Activated gamma-delta T cell treated with anti-CD3 and anti-CD28 coated beads, Interleukin-2, amount 50 U/mL, for 16 hours (primary cell): ENCODE measurements at regions not wholly inside any gene's neighbourhood (a gene's known extent, or its start where the extent isn't known, plus 50 kb on each side); places are given as distances from the start of the nearest gene placed in this dataset.
"Not testable (repeated sequence)": the region's sequence is repeated elsewhere in the genome, so short reads cannot be mapped to it uniquely, and the experiment has no call there.

Experiments
- DNase-seq: peaks from one replicate; pipeline ENCODE4 v3.0.0-alpha.2; 2020; ENCODE audit warnings: low read depth

DNA sequence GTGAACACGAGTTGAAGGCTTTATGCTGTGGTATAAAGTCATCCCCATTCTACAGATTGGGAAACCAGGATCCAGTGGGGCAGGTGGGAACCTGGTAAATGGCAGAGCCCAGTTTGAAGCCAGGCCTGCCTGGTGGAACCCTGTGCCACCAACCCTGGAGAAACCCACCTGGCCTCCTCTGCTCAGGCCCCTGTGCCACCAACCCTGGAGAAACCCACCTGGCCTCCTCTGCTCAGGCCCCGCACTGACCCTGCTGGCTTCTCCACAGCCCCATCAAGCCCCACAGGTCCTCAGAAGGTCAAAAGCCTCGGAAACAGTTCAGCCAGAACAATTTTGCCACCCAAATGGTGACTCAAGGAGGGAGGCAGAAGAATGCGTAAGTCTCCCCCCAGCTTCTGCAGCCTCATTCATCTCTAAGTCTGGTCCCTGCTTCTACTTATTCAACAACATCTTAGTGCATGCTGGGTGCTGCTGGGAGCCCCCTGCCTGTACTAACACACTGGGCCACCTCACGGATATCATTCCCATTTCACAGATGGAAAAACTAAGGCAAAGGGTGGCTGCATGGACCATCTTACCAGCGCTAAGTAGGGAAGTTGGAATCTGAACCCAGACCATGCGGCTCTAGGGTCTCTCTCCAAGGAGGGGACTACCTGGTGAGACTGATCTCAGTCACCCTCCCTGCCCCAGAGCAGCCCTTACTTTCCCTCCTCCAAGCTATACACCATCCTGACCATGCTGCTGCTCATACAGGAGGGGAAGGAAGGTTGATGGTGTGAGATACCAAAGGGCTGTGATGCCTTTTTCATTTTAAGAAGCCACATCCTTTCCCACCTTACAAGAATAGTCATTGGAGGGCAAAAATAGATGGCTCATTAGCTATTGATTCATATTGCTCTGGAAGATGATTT, 93.7 kb upstream of the ID2 start:
- DNase-seq, result no peak

DNA sequence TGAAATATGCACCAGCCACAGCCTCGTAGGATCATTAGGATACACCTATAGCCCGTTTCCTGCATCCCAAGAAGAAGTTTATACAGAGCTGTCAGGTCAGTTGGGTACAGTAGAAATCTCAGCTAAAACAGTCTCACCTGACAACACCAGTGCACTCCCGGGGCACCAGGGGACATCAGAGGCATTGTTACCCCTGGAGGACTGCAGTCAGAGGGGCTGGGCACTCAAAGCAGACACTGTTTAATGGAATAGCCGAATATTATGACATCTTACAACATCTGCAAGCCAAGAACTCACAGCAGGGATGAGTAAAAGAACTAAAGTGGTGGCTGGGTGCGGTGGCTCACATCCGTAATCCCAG, 93.0 kb upstream of the ID2 start:
- no peak for DNase-seq

DNA sequence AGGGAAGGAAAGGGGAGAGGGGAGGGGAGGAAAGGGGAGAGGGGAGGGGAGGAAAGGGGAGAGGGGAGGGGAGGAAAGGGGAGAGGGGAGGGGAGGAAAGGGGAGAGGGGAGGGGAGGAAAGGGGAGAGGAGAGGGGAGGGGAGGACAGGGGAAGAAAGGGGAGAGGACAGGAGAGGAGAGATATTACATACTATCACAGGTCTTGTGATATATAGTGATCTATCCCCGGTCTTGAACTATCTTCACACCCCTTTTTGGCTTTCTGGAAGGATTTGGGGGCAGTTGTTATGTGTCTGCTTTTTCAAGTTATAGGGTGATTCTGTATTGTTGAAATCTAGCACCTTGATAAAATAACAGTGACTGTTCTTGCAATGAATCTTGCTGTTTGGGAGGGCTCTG, 92.1 kb upstream of the ID2 start:
- DNase-seq, result no peak

DNA sequence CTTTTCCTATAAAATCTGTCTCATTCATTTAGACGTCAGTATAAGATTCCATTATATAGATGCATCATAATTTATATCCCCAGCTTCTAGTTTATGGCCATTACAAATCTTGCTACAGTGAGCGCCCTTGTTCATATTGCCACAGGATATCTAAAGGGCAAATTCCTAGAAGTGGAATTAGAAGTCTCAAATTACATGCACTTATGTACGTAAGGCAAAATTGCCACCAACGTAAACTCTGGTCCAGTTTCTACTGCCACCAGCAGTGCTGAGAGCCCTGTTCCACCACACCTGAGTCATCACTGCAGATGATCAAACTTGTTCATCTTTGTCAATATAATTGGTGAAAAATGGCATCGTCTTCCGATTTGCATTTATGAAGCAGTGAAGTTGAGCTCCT, 90.9 kb upstream of the ID2 start:
- DNase-seq, result no peak

DNA sequence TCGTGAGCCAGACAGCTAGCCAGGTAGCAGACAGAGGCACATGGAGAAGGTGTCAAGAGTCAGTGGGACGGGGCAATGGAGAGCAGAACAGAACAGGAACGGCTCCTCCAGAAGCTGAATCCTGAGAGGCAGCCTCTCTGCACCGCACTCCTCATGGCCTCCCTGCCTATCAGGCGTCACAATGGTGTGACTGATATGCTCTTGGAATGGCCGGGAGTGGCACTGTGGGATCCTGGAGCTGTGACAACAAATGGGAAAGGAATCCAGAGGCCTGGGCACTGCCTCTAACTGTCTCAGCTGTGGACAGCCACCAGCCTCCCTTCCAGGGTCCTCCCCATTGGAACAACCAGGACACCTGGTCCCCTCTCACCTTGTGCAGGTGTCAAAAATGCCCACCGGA, 89.1 kb upstream of the ID2 start:
- no peak for DNase-seq

DNA sequence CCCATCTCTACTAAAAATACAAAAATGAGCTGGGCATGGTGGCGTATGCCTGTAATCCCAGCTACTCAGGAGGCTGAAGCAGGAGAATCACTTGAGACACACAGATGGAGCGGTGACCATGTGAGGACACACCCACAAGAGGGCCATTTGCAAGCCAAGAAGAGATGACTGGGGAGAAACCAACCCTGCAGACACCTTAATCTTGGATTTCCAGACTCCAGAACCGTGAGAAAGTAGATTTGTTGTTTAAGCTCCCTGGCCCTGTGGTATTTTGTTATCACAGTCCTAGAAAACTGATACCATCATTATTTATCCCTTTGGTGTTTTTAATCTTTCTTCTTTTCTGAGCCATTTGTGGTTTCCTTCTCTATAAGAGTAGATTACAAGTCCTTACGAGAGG, 88.6 kb upstream of the ID2 start:
- no peak for DNase-seq

DNA sequence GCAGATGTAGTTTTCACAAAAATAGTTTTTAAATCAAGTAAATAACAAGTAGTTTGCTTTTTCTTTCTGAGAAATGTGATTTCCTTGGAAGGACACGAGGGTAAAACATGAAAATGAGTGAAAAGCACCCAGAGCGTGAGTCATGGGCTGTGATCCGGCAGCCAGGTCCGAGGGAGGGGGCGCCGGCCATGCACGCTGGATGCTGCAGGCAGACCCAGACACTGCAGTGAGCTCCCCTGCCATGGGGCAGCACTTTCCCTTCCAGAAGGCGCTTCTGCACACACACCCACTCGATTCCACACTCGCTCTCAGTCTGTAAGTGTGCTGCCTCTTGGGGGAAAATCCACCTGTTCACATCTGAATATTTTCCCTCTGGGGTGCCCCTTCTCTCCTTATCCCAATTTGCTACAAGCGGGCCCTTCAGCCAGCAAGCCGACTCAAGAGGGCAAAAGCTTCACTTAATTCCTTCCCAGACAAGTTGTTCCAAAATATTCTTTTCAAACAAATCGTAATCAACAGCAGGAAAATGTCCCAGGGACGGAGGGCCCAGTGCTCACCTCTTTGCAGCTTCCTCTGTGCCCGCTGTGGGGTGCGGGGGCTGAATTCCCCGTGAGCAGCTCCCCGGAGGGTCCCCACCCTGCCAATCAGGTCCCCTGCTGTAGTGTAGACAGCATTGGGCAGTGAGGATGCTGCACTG, 87.0 kb upstream of the ID2 start:
- DNase-seq, result no peak

DNA sequence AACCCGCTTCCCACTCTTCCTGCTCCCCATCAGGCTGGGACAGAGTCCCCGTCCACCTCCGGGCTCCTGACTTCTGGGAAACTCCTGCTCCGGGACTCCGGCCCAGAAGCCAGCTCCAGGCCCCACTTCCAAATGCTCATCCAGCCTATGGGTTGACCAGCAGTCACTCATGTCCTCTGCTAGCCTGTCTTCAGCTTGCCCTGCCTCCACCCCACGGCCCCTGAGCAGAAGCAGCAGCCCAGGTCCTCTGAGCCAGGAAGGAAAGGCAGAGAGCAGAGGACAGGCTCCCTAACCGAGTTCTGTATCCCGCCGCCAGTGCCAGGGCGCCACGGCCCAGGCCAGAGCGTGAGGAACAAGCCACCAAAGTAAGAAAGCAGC, 86.4 kb upstream of the ID2 start:
- no peak for DNase-seq

DNA sequence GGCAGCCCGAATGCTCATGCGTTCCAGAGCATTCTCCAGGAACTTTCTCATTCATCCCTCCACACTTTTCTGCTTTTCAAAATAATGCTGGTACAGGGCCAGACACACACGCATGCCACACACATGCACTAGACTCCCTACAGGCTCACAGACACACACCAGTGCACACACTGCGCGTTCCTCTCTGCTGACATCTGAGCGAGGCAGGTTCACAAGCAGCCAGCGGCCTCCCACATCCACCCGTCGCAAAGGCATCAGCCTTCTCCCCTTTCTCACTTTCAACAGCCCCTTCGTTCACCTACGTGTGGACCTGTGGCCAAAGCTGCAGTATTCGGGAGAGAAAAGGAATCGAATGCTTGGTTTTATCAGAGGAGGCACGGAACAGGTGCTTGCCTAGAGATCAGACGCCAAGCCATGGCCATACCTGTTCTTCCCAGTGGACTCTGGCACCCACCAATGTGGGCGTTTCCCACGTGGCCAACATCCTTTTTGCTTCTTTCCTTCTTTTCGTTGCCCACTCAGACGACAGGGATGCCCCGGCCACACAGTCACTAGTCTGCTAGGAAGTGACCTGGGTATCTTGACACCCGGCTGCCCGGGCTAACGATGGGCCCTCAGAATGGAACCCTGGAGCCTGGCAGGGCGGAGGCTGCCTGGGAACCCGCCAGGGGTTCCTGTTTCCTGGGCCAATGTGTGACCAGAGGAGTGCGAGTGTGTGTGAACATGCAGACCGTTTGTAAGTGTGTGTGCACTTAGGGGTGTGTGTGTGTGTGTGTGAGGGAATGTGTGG, 85.8 kb upstream of the ID2 start:
- no peak for DNase-seq

DNA sequence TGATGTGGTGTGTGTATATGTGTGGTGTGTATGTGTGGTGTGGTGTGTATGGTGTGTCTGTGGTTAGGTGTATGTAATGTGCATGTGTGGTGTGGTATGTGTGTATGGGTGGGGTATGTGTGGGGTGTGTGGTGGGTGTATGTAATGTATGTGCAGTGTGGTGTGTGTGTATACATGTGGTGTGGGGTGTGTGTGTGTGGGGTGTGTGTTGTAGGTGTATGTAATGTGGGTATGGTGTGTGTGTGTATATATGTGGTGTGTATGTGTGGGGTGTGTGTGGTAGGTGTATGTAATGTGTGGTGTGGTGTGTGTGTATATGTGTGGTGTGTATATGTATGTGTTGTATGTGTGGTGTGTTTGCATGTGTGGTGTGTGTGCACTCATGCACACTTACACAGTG, 84.8 kb upstream of the ID2 start:
- no peak for DNase-seq

DNA sequence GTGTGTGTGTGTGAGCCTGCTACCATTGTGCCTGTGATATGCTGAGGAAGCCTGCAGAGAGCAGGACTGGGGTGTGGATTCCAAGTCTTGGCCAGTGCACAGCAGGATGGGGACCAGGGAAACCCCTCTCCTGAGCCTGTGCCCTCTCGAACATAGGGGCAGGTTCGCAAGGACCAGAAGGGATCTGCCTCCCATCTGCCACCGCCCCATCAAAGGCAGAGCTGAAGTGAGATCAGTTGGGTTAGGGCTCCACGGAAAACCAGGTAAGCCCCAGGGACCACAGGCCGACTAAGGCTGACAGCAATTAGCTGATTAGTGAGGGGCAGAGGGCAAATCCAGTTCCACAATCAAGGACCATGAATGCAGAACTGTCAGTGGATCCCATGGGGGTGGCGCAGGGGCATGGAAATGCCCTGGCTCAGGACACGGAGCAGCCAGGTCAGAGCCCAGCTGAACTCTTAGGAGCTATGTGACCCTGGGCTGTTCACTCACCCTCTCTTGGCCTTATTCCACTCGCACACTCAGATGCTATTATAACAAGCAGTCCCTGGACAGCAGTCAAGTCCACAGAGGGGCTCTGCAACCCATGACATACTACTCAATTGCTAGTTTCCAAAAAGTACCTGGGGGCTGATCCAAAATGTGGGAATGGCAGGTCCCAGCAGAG, 84.2 kb upstream of the ID2 start:
- no peak for DNase-seq

DNA sequence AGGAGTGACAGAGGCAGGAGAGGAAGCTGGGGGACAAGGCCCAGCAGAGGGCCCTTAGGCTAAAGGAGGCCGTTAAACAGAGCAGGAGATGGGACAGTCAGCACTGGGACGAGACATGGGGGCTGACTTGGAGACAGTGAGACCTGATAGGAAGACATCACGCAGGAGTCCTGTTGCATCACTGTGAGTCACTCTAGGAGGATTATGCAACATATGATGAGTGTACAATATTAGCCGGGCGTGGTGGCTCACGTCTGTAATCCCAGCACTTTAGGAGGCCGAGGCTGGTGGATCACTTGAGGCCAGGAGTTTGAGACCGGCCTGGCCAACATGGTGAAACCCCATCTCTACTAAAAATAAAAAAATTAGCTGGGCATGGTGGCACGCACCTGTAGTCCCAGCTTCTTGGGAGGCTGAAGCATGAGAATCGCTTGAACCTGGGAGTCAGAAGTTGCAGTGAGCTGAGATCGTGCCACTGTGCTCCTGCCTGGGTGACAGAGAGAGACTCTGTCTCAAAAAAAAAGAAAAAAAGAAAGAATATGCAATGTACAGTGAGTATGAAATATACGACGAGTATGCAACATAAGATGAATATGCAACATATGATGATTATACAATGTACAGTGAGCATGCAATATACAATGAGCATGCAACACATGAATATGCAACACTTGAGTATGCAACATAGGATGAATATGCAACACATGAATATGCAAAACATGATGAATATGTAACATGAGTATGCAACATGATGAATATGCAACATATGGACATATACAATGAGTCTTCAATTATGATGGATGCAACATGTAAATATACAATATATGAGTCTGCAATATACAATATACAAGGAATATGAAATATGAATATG, 83.3 kb upstream of the ID2 start:
- DNase-seq, result no peak

DNA sequence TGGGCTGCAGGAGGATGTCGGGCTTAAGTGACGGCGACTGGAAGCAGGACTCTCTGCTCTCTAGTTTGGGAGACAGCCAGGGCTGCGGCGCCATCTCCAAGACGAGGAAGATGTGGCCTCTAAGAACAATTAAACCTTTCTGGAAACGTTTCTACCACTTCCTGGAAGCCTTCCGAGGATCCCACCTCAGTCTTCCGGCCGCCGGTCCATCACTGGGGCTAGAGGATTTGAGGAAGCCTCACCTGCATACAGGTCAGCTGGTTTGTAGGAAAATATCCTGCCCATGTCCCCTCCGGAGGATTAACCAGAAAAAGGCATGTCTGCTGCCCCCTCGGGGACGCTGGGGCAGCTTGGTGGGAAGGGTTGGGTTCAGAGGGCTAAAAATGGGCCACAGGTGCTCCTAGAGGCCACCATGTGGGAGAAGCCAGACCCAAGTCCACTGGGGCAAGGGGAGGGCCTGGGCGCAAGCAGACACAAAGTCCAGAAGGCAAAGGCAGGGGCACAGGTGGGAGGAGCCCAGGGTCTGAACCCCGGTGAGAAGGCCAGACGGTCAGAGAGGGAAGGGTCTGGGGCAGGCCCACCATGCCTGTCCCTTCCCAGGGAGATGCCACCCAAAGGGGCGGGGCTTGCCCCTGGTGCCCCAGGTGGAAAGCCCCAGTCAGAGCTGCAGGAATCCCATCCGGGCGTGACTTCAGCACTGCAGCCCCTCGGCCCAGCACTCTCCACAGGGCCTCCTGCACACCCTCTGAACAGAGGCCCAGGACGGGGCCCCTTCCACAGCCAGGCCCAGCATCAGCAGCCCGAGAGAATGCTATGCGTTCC, 82.2 kb upstream of the ID2 start:
- DNase-seq, result no peak

DNA sequence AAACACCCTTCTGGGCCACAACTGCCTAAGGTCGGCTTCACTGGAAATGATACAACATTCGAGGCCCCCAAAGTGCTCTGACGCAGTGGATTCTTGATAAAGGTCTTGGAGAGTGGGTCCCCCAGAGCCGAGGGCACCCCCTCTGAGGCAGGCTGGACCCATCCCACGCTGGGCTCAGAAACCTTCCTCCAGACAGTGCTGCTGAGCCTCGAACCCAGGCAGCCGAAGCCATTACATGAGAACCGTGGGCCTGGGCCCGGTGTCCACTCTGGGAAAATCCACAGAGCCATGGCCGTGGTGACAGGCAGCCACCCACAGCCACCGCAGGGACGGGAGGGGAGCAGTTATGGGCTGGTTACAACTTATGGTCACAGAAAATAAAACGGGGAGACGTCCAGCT, 81.4 kb upstream of the ID2 start:
- DNase-seq, result no peak

DNA sequence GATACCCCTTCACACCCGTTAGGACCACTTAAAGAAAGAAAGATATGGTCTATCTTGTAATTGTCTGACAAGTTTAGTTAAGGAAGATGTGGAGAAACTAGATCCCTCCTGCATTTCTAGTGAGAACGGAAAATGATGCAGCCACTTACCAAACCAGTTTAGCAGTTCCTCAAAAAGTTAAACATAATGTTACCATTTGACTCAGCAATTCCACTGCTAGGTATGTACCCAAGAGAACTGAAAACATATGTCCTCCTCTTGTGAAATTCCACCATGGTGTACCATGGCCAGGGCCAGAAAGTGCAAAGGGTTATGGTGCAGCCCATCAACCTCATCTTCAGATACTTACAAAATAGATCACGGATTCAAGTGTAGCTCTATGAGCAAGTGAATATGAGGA, 79.0 kb upstream of the ID2 start:
- no peak for DNase-seq

DNA sequence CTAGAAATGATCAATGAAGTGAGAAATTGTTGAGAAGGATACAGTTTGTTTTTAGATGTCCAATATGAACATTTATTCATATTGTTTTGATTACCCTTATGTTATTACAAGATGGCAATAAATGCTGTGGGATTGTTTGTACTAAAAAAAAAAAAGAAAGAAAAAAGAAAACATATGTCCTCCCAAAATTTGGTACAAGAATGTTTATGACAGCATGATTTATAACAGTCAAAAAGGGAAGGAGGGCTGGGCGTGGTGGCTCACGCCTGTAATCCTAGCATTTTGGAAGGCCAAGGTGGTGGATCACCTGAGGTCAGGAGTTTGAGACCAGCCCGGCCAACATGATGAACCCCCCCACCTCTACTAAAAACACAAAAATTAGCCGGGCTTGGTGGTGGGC, 78.5 kb upstream of the ID2 start:
- DNase-seq, result not testable (repeated sequence)

DNA sequence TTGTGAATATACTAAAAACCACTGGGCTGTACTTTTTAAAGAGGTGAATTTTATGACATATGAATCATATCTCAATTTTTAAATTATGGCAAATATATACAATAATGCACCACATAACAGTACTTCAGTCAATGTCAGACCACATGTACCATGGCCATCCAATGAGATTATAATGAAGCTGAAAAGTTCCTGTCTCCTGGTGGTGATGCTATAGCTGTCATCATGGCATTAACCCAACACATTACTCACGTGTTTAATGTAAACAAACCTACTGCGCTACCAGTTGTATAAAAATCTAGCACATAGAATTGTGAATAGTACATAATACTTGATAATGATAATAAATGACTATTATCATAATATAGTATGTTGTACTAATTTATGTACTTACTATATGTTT, 77.6 kb upstream of the ID2 start:
- DNase-seq, result no peak

DNA sequence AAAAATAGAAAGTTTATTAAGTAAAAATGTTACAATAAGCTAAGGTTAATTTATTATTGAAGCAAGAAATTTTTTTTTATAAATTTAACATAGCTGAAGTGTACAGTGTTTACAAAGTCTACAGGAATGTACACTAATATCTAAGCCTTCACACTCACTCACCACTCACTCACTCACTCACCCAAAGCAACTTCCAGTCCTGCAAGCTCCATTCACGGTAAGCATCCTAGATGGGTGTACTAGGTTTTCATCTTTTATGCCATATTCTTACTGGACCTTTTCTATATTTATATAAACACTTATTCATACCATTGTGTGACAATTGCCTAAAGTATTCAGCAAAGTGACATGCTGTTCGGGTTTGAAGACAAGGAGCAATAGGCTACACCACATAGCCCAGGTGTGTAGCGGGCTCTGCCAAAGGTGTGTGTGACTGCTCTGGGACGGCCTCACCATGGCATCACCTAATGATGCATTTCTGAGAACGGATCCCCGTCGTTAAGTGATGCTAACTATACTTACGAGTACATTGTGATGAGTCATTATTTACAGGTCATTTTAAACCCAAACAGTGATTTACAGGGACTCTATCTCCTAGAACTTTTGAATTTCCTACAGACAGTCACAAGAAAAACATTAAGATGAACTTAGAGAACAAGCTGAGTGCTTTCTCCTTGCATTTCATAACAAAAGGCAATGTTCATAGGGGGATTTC, 76.3 kb upstream of the ID2 start:
- DNase-seq, result no peak

DNA sequence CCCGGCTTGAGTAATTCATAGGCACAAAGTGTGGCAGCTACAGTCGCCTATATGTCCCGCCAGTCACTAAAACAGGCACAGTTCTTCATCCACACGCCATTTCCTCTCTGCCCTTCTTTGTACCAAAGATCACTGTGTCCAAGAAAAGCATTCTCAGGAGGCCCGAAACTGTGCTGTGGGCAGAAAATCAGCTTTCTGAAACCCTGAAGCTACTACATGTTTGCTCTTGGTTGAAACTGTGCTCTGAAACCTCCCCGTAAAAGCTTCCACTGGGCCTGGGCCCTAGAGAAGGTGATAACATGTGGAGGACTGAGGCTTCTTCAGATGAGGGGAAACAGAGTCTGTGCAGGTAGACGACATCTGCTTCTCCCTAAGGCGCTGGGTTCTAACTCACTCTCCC, 75.6 kb upstream of the ID2 start:
- no peak for DNase-seq
